Chondrocyte (in vitro differentiated cells): ENCODE measurements at regions not wholly inside any gene's neighbourhood (a gene's known extent, or its start where the extent isn't known, plus 50 kb on each side); places are given as distances from the start of the nearest gene placed in this dataset.

ENCODE experiments used
- DNase-seq: peaks from one replicate; pipeline ENCODE4 v3.0.0; 2021; ENCODE audit warnings: mixed read lengths, low spot score
- H3K27ac Mint-ChIP-seq: one replicate; pipeline ENCODE4 v1.8.0; 2021; ENCODE audit warnings: mild to moderate bottlenecking, moderate library complexity, mixed read lengths; ENCODE audit not compliant: unreplicated experiment
- H3K27me3 Mint-ChIP-seq: 2 replicates; pipeline ENCODE4 v1.8.0; 2021; ENCODE audit warnings: low read depth, mixed read lengths
- H3K36me3 Mint-ChIP-seq: 2 replicates; pipeline ENCODE4 v1.8.0; 2021; ENCODE audit warnings: low read depth, mixed read lengths
- H3K4me1 Mint-ChIP-seq: 2 replicates; pipeline ENCODE4 v1.8.0; 2021; ENCODE audit warnings: low read depth, mild to moderate bottlenecking, mixed read lengths
- H3K4me3 Mint-ChIP-seq: one replicate; pipeline ENCODE4 v1.8.0; 2021; ENCODE audit warnings: mild to moderate bottlenecking, moderate library complexity, mixed read lengths; ENCODE audit not compliant: unreplicated experiment
- H3K9me3 Mint-ChIP-seq: 2 replicates; pipeline ENCODE4 v1.8.0; 2021; ENCODE audit warnings: low read depth, mixed read lengths
- TF ChIP-seq, protein P1 (sequence below): fragments of 200-600 bp; sonication (generic); IDR thresholded peaks from 2 replicates; pipeline ENCODE4 v1.5.0; 2021; ENCODE audit warnings: antibody characterized with exemption, mild to moderate bottlenecking, moderate library complexity

DNA sequence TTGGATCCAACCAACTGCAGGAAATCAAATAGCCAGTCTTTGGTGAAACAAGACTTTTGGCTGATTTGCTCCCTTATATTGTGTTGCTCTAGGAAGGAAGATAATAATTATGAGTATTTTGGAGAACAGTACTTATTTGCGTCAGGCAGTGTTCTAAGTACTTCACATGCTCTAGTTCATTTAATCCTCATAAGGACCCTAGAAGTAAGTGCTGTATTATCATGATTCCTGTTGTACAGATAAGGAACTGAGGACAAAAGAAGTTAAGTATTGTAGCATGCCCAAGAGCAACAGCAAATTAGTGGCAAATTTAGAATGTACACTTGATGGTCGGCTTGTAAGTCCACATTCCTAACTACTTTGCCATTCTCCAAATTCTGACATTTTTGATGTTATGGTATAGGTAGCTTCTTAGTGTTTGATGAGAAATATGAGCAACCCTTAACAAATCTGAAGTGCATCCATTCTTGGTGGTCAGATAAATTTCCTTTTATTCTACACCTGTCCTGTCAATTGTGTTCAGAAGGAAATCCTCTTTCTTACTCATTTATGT is 72.0 kb downstream of the SPRY1 start:
- Mint-ChIP-seq H3K27me3 (no peaks in the 10 kb centered on the region), H3K36me3 (no peaks in the 10 kb centered on the region), H3K4me3 (no peak overlapping the region), H3K4me1 (no peaks in the 10 kb centered on the region), H3K9me3 (no peaks in the 10 kb centered on the region), H3K27ac (no peak overlapping the region)
- TF ChIP-seq, protein P1, sequence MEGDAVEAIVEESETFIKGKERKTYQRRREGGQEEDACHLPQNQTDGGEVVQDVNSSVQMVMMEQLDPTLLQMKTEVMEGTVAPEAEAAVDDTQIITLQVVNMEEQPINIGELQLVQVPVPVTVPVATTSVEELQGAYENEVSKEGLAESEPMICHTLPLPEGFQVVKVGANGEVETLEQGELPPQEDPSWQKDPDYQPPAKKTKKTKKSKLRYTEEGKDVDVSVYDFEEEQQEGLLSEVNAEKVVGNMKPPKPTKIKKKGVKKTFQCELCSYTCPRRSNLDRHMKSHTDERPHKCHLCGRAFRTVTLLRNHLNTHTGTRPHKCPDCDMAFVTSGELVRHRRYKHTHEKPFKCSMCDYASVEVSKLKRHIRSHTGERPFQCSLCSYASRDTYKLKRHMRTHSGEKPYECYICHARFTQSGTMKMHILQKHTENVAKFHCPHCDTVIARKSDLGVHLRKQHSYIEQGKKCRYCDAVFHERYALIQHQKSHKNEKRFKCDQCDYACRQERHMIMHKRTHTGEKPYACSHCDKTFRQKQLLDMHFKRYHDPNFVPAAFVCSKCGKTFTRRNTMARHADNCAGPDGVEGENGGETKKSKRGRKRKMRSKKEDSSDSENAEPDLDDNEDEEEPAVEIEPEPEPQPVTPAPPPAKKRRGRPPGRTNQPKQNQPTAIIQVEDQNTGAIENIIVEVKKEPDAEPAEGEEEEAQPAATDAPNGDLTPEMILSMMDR, result no peak
- DNase-seq, result no peak

DNA sequence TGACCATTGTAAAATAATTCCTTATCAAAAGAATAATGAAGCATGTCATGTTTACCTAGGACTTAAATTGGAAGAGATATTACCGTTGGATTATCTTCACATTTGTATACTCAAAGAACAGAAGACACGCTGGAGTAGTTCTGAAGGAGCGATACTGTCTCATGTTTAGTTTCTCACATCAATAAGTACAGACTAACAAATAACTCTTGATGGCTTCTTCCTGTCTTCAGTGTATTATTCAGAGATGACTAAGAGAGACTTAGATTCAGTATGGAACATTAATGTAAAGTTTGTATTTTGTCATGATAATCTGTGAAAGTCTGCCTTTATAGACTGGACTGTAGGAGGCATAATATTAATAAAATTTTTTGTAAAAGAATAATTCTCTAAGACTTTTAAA is 72.7 kb downstream of the SPRY1 start:
- H3K4me1 Mint-ChIP-seq, result no peaks in the 10 kb centered on the region
- no peaks in the 10 kb centered on the region for H3K9me3 Mint-ChIP-seq
- no peak overlapping the region for H3K27ac Mint-ChIP-seq
- TF ChIP-seq, protein P1, result no peak
- no peak overlapping the region for H3K4me3 Mint-ChIP-seq
- no peaks in the 10 kb centered on the region for H3K27me3 Mint-ChIP-seq
- no peaks in the 10 kb centered on the region for H3K36me3 Mint-ChIP-seq
- no peak for DNase-seq

DNA sequence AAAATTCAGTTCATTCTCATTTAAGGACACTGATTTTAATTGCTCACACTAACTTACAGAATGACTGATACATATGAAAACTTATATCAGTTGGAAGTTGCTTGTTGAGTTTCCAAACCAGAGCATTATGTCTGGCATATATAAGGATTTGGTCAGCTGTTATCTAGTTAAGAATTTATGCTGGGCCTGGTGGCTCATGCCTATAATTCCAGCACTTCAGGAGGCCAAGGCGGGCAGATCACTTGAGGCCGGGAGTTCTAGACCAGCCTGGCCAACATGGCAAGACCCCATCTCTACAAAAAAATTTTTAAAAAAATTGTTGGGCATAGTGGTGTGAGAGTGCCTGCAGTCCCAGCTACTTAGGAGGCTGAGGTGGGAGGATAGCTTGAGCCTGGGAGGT is 73.1 kb downstream of the SPRY1 start:
- DNase-seq, result no peak
- Mint-ChIP-seq H3K9me3 (no peaks in the 10 kb centered on the region), H3K27me3 (no peaks in the 10 kb centered on the region), H3K4me1 (no peaks in the 10 kb centered on the region), H3K4me3 (no peak overlapping the region), H3K27ac (no peak overlapping the region), H3K36me3 (no peaks in the 10 kb centered on the region)
- TF ChIP-seq, protein P1, result no peak

DNA sequence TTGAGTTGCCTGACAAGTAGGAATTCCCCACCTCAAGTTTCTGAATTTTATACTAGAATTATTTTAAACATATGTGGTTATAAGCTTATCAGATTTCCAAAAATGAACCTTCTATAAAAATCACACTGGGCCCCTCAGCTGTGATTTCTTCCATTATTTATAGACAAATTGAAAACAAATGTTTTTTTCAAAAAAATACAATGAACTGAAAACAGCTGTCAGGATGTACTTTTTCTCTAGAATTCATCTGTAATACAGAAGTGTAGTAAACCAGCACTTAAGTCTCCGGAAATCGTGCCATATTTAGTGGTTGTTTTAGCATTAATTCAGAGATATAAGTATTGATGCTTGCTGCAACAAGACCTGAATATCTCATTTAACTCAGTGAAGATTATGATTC is 74.0 kb downstream of the SPRY1 start:
- H3K9me3 Mint-ChIP-seq, result no peaks in the 10 kb centered on the region
- TF ChIP-seq, protein P1, result no peak
- H3K4me1 Mint-ChIP-seq, result no peaks in the 10 kb centered on the region
- no peak overlapping the region for H3K27ac Mint-ChIP-seq
- DNase-seq, result no peak
- H3K4me3 Mint-ChIP-seq, result no peak overlapping the region
- H3K27me3 Mint-ChIP-seq, result no peaks in the 10 kb centered on the region
- H3K36me3 Mint-ChIP-seq, result no peaks in the 10 kb centered on the region

DNA sequence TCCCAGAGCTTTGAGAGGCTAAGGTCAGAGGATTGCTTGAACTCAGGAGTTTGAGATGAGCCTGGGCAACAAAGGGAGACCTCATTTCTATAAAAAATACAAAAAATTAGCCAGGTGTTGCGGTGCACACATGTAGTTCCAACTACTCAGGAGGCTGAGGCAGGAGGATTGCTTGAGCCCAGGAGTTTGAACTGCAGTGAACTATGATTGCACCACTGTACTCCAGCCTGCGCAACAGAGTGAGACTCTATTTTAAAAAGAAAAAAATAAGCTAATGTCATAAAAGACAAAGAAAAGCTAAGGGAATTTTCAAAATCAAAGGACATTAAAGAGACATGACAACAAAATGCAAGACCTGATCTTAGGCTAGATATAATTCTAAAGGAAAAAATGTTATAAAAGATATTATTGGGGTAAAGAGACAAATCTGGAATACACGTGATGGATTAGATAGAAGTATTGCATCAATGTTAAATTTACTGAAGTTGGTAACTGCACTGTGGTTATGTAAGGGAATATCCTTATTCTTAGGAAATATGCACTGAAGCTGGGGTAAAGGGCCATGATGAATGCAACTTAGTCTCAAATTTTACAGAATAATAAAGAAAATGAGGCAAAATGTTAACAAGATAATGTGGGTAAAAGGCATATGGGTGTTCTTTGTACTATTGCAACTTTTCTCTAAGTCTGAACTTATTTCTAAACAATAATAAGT is 75.2 kb downstream of the SPRY1 start:
- DNase-seq, result no peak
- H3K27ac Mint-ChIP-seq, result no peak overlapping the region
- H3K4me3 Mint-ChIP-seq, result no peak overlapping the region
- no peaks in the 10 kb centered on the region for H3K27me3 Mint-ChIP-seq
- H3K9me3 Mint-ChIP-seq, result no peaks in the 10 kb centered on the region
- H3K36me3 Mint-ChIP-seq, result no peaks in the 10 kb centered on the region
- H3K4me1 Mint-ChIP-seq, result no peaks in the 10 kb centered on the region
- TF ChIP-seq, protein P1, result no peak
